Liver (tissue), 8 donors: ENCODE measurements at regions not wholly inside any gene's neighbourhood (a gene's known extent, or its start where the extent isn't known, plus 50 kb on each side); places are given as distances from the start of the nearest gene placed in this dataset.

ENCODE experiments used
- DNase-seq: peaks from one replicate; pipeline ENCODE4 v3.0.0-alpha.2; 2017; ENCODE audit warnings: low spot score
- H3K27ac ChIP-seq, 2 donors: one replicate each; pipeline ENCODE4 v1.7.0; 2013; ENCODE audit warnings: inconsistent platforms in 2 of 2, low read length in 2 of 2, control low read depth in 1 of 2, low read depth in 1 of 2, mild to moderate bottlenecking in 1 of 2
- H3K27me3 ChIP-seq, 4 donors: one replicate each; pipeline versions ENCODE4 v1.6.1 to v1.7.0; 2013; ENCODE audit warnings: low read length in 3 of 4, inconsistent platforms in 1 of 4, mild to moderate bottlenecking in 1 of 4, moderate library complexity in 1 of 4; ENCODE audit not compliant: control insufficient read depth in 4 of 4, insufficient read depth in 4 of 4
- H3K36me3 ChIP-seq, 4 donors: one replicate each; pipeline versions ENCODE4 v1.6.1 to v1.7.0; 2013; ENCODE audit warnings: low read length in 3 of 4, mild to moderate bottlenecking in 3 of 4, low read depth in 1 of 4, moderate library complexity in 1 of 4; ENCODE audit not compliant: control insufficient read depth in 4 of 4, insufficient read depth in 3 of 4
- H3K4me1 ChIP-seq, 4 donors: one replicate each; pipeline versions ENCODE4 v1.6.1 to v1.7.0; 2013; ENCODE audit warnings: low read length in 3 of 4, mild to moderate bottlenecking in 3 of 4, moderate library complexity in 1 of 4; ENCODE audit not compliant: control insufficient read depth in 4 of 4, insufficient read depth in 4 of 4
- H3K4me3 ChIP-seq, 3 donors: one replicate each; pipeline versions ENCODE4 v1.6.1 to v1.7.0; 2013; ENCODE audit warnings: low read length in 3 of 3, control low read depth in 1 of 3, low read depth in 1 of 3, mild to moderate bottlenecking in 1 of 3
- H3K9ac ChIP-seq, 2 donors: one replicate each; pipeline ENCODE4 v1.7.0; 2013; ENCODE audit warnings: low read length in 2 of 2, mild to moderate bottlenecking in 2 of 2, moderate library complexity in 2 of 2, control low read depth in 1 of 2, low read depth in 1 of 2
- H3K9me3 ChIP-seq, 4 donors: one replicate each; pipeline versions ENCODE4 v1.6.1 to v1.7.0; 2013; ENCODE audit warnings: low read length in 3 of 4; ENCODE audit not compliant: control insufficient read depth in 4 of 4
- CTCF ChIP-seq: fragments of 150-350 bp; IDR thresholded peaks from 2 replicates; pipeline ENCODE4 v1.5.1; 2017; ENCODE audit warnings: improper control_type of control experiment, low read depth, low read length; ENCODE audit not compliant: missing input control
- EGR1 ChIP-seq, 2 donors: IDR thresholded peaks; 2 replicates each; pipeline ENCODE4 v1.6.1; 2016 to 2018; ENCODE audit warnings: antibody characterized with exemption in 2 of 2, low read depth in 2 of 2
- FOXA1 ChIP-seq: IDR thresholded peaks from 2 replicates; pipeline ENCODE4 v1.6.1; 2016; ENCODE audit warnings: antibody characterized with exemption
- FOXA2 ChIP-seq: IDR thresholded peaks from 2 replicates; pipeline ENCODE4 v1.6.1; 2016; ENCODE audit warnings: antibody characterized with exemption
- GABPA ChIP-seq, 2 donors: IDR thresholded peaks in 1 of 2; conservative IDR thresholded peaks in 1 of 2; 2 replicates each; pipeline ENCODE4 v1.6.1; 2016; ENCODE audit warnings: antibody characterized with exemption in 2 of 2, mild to moderate bottlenecking in 1 of 2, moderate library complexity in 1 of 2
- HNF4A ChIP-seq, 2 donors: conservative IDR thresholded peaks; 2 replicates each; pipeline ENCODE4 v1.6.1; 2016; ENCODE audit warnings: antibody characterized with exemption in 2 of 2, mild to moderate bottlenecking in 2 of 2
- HNF4G ChIP-seq: IDR thresholded peaks from 2 replicates; pipeline ENCODE4 v1.6.1; 2016; ENCODE audit warnings: antibody characterized with exemption
- JUND ChIP-seq, 2 donors: IDR thresholded peaks; 2 replicates each; pipeline ENCODE4 v1.6.1; 2016; ENCODE audit warnings: antibody characterized with exemption in 2 of 2
- MAX ChIP-seq: IDR thresholded peaks from 2 replicates; pipeline ENCODE4 v1.6.1; 2016; ENCODE audit warnings: antibody characterized with exemption
- NR2F2 ChIP-seq: IDR thresholded peaks from 2 replicates; pipeline ENCODE4 v1.6.1; 2016; ENCODE audit warnings: antibody characterized with exemption
- RAD21 ChIP-seq, 2 donors: IDR thresholded peaks; 2 replicates each; pipeline ENCODE4 v1.6.1; 2016; ENCODE audit warnings: antibody characterized with exemption in 2 of 2, mild to moderate bottlenecking in 2 of 2
- REST ChIP-seq: IDR thresholded peaks from 2 replicates; pipeline ENCODE4 v1.6.1; 2016; ENCODE audit warnings: antibody characterized with exemption, mild to moderate bottlenecking
- RXRA ChIP-seq, 2 donors: IDR thresholded peaks; 2 replicates each; pipeline ENCODE4 v1.6.1; 2017 to 2018; ENCODE audit warnings: antibody characterized with exemption in 2 of 2, mild to moderate bottlenecking in 1 of 2
- SP1 ChIP-seq: IDR thresholded peaks from 2 replicates; pipeline ENCODE4 v1.6.1; 2018; ENCODE audit warnings: antibody characterized with exemption, mild to moderate bottlenecking
- TAF1 ChIP-seq: conservative IDR thresholded peaks from 2 replicates; pipeline ENCODE4 v1.6.1; 2016; ENCODE audit warnings: antibody characterized with exemption, mild to moderate bottlenecking
- YY1 ChIP-seq: IDR thresholded peaks from 2 replicates; pipeline ENCODE4 v1.6.1; 2016; ENCODE audit warnings: antibody characterized with exemption, mild to moderate bottlenecking
- ZBTB33 ChIP-seq: IDR thresholded peaks from 2 replicates; pipeline ENCODE4 v1.6.1; 2016; ENCODE audit warnings: antibody characterized with exemption
- WGBS: extraction: QIAGEN DNeasy Blood & Tissue Kit; methylation state at CpG from one replicate; pipeline ENCODE4 v1.1.7; 2013; 5-methylcytosine and 5-hydroxymethylcytosine counted together
- TF ChIP-seq, protein P1 (sequence below): IDR thresholded peaks from 2 replicates; pipeline ENCODE4 v1.6.1; 2016; ENCODE audit warnings: antibody characterized with exemption
- donor health status: healthy.
- donor health status: healthy.
- donor health status: healthy.
- donor health status: healthy.
- donor health status: healthy.

DNA sequence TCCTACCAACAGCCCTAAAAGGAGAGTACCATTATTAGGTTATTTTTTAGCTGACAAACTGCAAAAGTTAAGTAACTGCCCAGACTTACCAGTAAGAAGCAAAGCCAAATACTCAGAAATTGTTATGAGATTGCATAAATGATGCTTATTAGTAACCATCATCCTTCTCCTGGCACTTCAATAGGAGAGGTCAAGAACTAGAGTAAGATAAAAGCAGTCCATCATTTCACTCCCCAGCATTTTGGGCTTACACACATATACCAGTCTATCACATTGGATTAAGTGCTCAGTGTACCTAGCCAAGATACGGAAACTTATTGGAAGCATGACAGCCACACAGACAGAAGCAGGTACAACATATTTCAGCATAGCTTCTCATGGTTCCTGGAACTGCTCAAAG is 142.8 kb upstream of the EGR2 start (continued):
- TF ChIP-seq, protein P1, sequence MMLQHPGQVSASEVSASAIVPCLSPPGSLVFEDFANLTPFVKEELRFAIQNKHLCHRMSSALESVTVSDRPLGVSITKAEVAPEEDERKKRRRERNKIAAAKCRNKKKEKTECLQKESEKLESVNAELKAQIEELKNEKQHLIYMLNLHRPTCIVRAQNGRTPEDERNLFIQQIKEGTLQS = no peak
- no peak for TF ChIP-seq FOXA1

DNA sequence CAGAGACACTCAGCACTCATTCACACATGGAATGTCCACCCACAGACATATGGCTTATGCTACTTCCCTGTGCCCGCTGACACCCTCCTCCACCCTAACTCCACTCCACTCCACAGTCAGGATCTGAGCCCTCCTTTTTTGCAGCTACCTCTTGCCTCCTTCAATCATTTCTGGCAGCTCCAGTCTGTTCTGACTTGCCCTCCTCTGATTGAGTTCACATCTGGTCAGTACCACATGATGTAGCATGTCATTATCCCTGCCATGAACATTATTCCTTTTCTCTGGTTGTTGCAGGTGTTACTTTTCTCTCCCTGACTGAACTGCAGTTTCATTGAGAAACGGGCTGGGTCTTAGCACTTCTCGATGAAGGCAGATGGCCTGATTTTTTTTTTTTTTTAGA is 130.1 kb upstream of the EGR2 start:
- Histone ChIP-seq H3K27me3 (no peaks in the 10 kb centered on the region), H3K36me3 (no peaks in the 10 kb centered on the region), H3K27ac (no peak overlapping the region), H3K4me3 (no peak overlapping the region), H3K9ac (no peak overlapping the region), H3K4me1 (no peaks in the 10 kb centered on the region), H3K9me3 (no peaks in the 10 kb centered on the region)
- no peak for DNase-seq
- WGBS = 90% methylated on average over 3 of the region's 3 CpGs
- no peak for TF ChIP-seq YY1
- no peak for TF ChIP-seq TAF1
- TF ChIP-seq GABPA (IDR thresholded peaks at IDR 0.05 in 1 of 2, conservative IDR thresholded peaks at IDR 0.05 in 1 of 2) = no peak
- TF ChIP-seq NR2F2 = no peak
- TF ChIP-seq, protein P1 = no peak
- TF ChIP-seq MAX = no peak
- TF ChIP-seq RAD21 (IDR thresholded peaks at IDR 0.05) = no peak
- no peak for TF ChIP-seq JUND (IDR thresholded peaks at IDR 0.05)
- no peak for TF ChIP-seq ZBTB33
- no peak for TF ChIP-seq HNF4G
- TF ChIP-seq CTCF = no peak
- TF ChIP-seq SP1 = no peak
- no peak for TF ChIP-seq REST
- no peak for TF ChIP-seq HNF4A (conservative IDR thresholded peaks at IDR 0.05)
- no peak for TF ChIP-seq FOXA1
- no peak for TF ChIP-seq EGR1 (IDR thresholded peaks at IDR 0.05; ENCODE audit: low read depth in 2 of 2)
- no peak for TF ChIP-seq FOXA2
- TF ChIP-seq RXRA (IDR thresholded peaks at IDR 0.05) = no peak
